GM12872 (cell line): ENCODE measurements at regions not wholly inside any gene's neighbourhood (a gene's known extent, or its start where the extent isn't known, plus 50 kb on each side); places are given as distances from the start of the nearest gene placed in this dataset.

Source experiments
- CTCF ChIP-seq: IDR thresholded peaks from 3 replicates; pipeline ENCODE4 v1.5.1; 2011; ENCODE audit warnings: low read depth, mild to moderate bottlenecking, low read length, moderate library complexity; ENCODE audit not compliant: insufficient read depth

- no peak for TF ChIP-seq CTCF
These were observed 1041.9 kb upstream of the NR2F2 start for GRCh38 chr15:95288626-95289025.

GRCh38 chr15:95290176-95290974, 1040.1 kb upstream of the NR2F2 start:
- no peak for TF ChIP-seq CTCF

- TF ChIP-seq CTCF = peak; percentile 64
These were observed 1038.5 kb upstream of the NR2F2 start for GRCh38 chr15:95291898-95292472.

GRCh38 chr15:95292785-95293450, 1037.6 kb upstream of the NR2F2 start:
- TF ChIP-seq CTCF = no peak

GRCh38 chr15:95293456-95294031, 1037.0 kb upstream of the NR2F2 start:
- no peak for TF ChIP-seq CTCF

GRCh38 chr15:95295363-95295762, 1035.1 kb upstream of the NR2F2 start:
- TF ChIP-seq CTCF = no peak
